Effector memory CD8-positive, alpha-beta T cell (primary cell): ENCODE measurements at regions not wholly inside any gene's neighbourhood (a gene's known extent, or its start where the extent isn't known, plus 50 kb on each side); places are given as distances from the start of the nearest gene placed in this dataset.

Experiments
- ATAC-seq: fragments of 150-1000 bp; cut with Tn5 transposase; replicated peaks from 2 replicates; pipeline ENCODE4 v1.10.0; 2021; ENCODE audit warnings: mild to moderate bottlenecking, moderate library complexity
- DNase-seq, 3 experiments: peaks; one replicate each; pipeline ENCODE4 v3.0.0; 2021
- H3K27ac Mint-ChIP-seq, 2 donors: one replicate each; pipeline ENCODE4 v1.8.0; 2022; ENCODE audit warnings: mild to moderate bottlenecking in 2 of 2, mixed read lengths in 2 of 2, moderate library complexity in 2 of 2
- H3K27me3 Mint-ChIP-seq, 2 donors: one replicate each; pipeline ENCODE4 v1.8.0; 2022; ENCODE audit warnings: mixed read lengths in 2 of 2
- H3K36me3 Mint-ChIP-seq: one replicate; pipeline ENCODE4 v1.8.0; 2022; ENCODE audit warnings: mild to moderate bottlenecking, moderate library complexity, mixed read lengths; ENCODE audit not compliant: insufficient read depth
- H3K4me1 Mint-ChIP-seq, 2 donors: one replicate each; pipeline ENCODE4 v1.8.0; 2022; ENCODE audit warnings: low read depth in 2 of 2, mixed read lengths in 2 of 2
- H3K4me3 Mint-ChIP-seq, 2 donors: one replicate each; pipeline ENCODE4 v1.8.0; 2022; ENCODE audit warnings: mild to moderate bottlenecking in 2 of 2, mixed read lengths in 2 of 2, moderate library complexity in 2 of 2
- H3K9me3 Mint-ChIP-seq, 2 donors: one replicate each; pipeline ENCODE4 v1.8.0; 2022; ENCODE audit warnings: mixed read lengths in 2 of 2

DNA sequence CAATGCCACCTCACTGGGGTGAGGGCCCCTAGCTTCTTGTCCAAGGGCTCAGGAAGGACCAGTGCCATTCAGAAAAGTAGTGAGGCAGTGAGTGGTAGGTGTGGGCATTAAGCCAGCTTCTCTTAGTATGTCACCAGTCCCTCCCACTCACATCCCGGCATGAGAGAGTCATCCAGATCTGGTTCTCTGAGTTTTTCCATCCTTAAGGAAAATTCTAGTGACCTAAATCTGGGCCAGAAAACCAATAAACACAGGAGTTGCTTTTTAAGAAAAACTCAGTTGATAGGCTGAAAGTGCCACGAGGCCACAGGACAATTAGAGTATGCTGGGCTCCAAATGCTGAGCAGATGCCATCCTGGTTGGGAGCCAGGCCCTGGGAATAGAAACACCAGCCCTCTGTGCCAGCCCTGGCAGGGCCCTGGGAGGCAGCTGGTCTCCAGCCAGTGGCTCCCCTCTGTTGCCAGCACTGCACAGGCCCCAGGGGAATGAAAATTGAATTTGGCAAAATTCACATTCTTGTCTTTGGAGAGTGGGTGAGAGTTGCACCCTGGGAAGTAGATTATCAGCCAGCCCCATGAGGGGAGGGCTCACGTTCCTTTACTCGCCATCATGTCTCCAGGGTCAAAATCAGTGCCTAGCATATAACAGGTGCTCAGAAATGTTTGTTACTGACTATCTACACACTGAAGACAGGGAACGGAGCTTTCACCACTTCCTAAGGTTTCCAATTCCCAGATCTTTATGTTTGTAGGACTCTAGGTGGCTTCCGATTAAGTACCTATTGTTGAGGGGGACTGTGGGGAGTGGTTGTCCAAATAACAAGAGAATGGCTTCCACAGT lies 52.8 kb downstream of the FAM43A start:
- peaks cover 33 to 37% of the 10 kb centered on the region in 2 donors for H3K27me3 Mint-ChIP-seq
- H3K36me3 Mint-ChIP-seq = no peaks in the 10 kb centered on the region
- ATAC-seq (no peak), DNase-seq (no peak)
- no peaks in the 10 kb centered on the region for H3K9me3 Mint-ChIP-seq
- no peak overlapping the region for H3K27ac Mint-ChIP-seq
- no peak overlapping the region for H3K4me3 Mint-ChIP-seq
- no peaks in the 10 kb centered on the region for H3K4me1 Mint-ChIP-seq

DNA sequence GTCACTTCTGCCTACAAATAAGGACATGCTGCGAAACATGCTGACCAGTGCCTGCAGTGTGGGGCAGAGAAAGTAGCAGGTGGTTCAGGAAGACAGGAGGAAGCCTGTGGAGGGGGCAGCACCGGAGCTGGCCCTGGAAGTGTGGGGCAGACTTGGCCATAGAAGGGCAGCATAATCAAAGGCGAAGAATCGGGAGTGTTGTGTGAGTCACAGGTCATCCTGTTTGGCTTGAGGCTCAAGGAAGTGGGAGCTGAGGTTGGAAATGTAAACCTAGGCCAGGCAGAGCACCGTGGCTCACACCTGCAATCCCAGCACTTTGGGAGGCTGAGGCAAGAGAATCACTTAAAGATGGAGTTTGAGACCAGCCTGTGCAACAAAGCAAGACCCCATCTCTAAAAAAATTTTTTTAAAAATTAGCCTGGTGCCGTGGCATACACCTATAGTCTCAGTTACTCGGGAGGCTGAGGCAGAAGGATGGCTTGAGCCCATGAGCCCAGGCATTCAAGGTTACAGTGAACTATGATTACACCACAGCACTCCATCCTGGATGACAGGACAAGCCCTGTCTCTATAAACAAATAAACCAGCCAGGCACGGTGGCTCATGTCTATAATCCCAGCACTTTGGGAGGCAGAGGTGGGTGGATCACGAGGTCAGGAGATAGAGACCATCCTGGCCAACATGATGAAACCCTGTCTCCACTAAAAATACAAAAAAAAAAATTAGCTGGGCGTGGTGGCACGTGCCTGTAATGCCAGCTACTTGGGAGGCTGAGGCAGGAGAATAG lies 54.0 kb downstream of the FAM43A start:
- Mint-ChIP-seq H3K27me3 (peaks cover 33 to 37% of the 10 kb centered on the region in 2 donors), H3K4me1 (no peaks in the 10 kb centered on the region), H3K9me3 (no peaks in the 10 kb centered on the region), H3K4me3 (no peak overlapping the region), H3K27ac (no peak overlapping the region), H3K36me3 (no peaks in the 10 kb centered on the region)
- ATAC-seq (no peak), DNase-seq (no peak)

DNA sequence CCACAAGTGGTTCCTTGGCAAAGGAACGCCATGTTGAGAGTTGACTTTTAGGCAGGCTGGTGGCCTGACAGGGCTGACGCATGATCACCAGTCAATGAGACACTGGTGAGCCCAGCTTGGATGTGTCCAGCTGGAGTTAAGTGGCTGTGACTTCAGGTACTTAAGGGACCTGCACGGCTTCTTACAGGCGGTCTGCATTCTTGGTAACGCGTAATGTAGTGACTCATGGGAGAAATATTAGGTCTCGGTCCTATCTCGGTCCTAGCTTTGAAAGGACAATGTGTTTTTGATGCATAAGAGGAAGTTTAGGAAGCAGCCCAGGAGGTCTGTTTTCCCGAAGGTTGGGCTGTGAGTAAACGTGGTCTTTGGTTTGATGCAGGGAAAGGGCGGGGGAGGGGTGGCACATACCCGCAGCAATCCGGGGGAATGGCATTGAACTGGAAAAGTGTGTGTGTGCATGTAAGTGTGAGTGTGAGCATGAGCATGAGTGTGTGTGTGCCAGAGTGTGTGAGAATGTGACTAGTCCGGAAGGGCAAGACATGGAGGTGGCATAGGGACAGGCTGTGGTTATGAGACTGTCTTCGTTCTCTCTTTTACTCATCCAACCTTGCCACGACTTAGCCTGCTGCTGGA lies 55.3 kb downstream of the FAM43A start:
- Mint-ChIP-seq H3K36me3 (no peaks in the 10 kb centered on the region), H3K9me3 (no peaks in the 10 kb centered on the region), H3K27ac (peak overlapping the region in 1 of 2 donors; percentile 26), H3K4me3 (no peak overlapping the region), H3K27me3 (peaks cover 33 to 37% of the 10 kb centered on the region in 2 donors), H3K4me1 (no peaks in the 10 kb centered on the region)
- no peak for DNase-seq
- no peak for ATAC-seq

DNA sequence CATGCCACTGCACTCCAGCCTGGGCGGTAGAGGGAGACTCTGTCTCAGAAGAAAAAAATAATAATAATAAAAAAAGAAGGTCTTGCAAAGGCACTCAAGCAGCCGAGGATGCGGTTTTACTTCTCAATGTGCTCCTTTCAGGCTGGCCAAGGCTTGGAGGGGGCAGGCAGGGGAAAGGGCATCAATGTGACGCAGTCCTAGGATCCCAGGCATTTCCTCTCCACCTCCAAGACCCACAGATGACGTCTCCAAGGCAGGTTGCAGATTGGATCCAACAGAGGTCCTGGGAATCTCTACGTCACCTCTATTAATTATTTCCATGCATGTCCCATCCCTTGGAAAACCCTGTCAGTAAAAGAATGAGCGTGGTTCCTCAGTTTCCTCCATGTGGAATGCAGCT lies 56.2 kb downstream of the FAM43A start:
- no peaks in the 10 kb centered on the region for H3K4me1 Mint-ChIP-seq
- ATAC-seq = no peak
- H3K27ac Mint-ChIP-seq = no peak overlapping the region
- no peak for DNase-seq
- peaks cover 33 to 41% of the 10 kb centered on the region in 2 donors for H3K27me3 Mint-ChIP-seq
- H3K36me3 Mint-ChIP-seq = no peaks in the 10 kb centered on the region
- H3K9me3 Mint-ChIP-seq = no peaks in the 10 kb centered on the region
- no peak overlapping the region for H3K4me3 Mint-ChIP-seq

DNA sequence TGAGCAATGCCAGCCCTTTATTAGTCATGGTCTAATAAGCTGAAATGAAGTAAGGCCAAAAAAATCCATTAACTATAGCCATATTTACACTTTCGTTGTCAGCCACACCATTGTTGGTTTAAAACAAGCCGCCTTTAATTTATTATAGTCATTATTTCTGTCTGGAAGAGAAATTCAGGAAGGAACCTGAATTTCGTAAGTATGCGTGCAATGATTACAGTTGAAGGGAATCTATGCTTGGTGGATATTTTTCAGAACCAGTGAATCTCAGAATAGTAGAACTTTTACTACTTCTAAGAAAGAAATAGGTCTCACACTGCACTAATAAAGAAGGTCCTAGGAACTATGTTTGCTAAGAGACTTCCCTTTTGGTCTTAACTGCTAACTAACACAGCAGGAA lies 59.1 kb downstream of the FAM43A start:
- Mint-ChIP-seq H3K36me3 (no peaks in the 10 kb centered on the region), H3K4me3 (no peak overlapping the region), H3K27me3 (peaks cover 31 to 42% of the 10 kb centered on the region in 2 donors), H3K27ac (no peak overlapping the region), H3K4me1 (no peaks in the 10 kb centered on the region), H3K9me3 (no peaks in the 10 kb centered on the region)
- DNase-seq (no peak), ATAC-seq (no peak)

DNA sequence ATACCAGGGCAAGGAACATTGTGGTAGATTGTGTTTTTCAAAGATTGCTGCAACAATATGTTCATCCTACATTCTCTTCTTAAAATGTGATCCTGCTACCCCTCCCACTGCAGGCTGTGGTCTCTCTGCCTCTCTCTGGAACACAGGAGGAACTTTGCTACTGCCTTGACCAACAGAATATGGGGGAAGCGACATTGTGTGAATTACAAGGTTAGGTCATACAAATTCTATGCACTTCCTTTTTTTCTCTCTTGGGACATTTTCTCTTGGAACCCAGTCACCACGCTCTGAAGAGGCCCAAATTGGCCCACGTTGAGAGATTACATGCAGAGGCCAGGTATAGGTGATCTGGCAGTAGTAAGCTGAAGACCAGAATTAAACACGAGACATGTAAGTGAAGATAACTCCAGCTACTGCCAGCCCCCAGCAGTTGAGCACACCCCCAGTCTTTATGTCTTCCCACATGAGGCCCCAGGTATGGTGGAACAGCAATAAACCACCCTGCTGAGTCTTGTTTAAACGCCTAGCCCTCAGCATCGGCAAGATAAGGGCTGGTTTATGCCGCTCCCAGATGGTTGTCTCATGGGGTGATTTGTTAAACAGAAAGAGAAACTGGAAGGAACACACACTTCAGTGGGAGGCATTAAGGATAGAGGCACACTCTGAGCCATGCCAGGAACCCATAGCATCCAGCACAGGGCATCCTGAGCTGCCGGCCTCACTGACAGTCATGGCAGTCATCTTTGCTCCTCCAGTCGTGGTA lies 59.9 kb downstream of the FAM43A start:
- peaks cover 32 to 41% of the 10 kb centered on the region in 2 donors for H3K27me3 Mint-ChIP-seq
- no peaks in the 10 kb centered on the region for H3K36me3 Mint-ChIP-seq
- H3K4me3 Mint-ChIP-seq = no peak overlapping the region
- no peaks in the 10 kb centered on the region for H3K9me3 Mint-ChIP-seq
- DNase-seq = no peak
- H3K27ac Mint-ChIP-seq = no peak overlapping the region
- no peaks in the 10 kb centered on the region for H3K4me1 Mint-ChIP-seq
- ATAC-seq = no peak

DNA sequence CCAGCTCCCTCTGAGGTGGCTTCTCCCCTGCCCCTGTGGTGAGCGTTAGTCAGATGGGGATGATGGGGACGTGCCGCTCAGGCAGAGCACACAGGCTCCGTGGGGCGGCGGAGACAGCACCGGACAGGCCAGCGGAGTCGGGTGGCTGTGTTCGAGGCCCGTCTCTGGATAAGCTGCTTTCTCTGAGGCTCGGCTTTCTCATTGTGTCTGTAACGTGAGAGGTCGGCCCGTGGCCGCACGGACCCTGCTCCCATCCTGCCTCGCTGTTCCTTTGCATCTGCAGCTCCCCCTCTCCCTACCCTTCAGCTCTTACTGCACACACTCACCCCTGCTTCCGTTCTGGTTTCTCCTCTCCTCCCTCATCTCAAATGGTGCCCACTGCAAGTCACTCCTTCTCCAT lies 62.5 kb downstream of the FAM43A start:
- Mint-ChIP-seq H3K4me3 (no peak overlapping the region), H3K27ac (no peak overlapping the region), H3K9me3 (no peaks in the 10 kb centered on the region), H3K36me3 (no peaks in the 10 kb centered on the region), H3K4me1 (no peaks in the 10 kb centered on the region), H3K27me3 (peaks cover 22 to 26% of the 10 kb centered on the region in 2 donors)
- DNase-seq (no peak), ATAC-seq (no peak)

DNA sequence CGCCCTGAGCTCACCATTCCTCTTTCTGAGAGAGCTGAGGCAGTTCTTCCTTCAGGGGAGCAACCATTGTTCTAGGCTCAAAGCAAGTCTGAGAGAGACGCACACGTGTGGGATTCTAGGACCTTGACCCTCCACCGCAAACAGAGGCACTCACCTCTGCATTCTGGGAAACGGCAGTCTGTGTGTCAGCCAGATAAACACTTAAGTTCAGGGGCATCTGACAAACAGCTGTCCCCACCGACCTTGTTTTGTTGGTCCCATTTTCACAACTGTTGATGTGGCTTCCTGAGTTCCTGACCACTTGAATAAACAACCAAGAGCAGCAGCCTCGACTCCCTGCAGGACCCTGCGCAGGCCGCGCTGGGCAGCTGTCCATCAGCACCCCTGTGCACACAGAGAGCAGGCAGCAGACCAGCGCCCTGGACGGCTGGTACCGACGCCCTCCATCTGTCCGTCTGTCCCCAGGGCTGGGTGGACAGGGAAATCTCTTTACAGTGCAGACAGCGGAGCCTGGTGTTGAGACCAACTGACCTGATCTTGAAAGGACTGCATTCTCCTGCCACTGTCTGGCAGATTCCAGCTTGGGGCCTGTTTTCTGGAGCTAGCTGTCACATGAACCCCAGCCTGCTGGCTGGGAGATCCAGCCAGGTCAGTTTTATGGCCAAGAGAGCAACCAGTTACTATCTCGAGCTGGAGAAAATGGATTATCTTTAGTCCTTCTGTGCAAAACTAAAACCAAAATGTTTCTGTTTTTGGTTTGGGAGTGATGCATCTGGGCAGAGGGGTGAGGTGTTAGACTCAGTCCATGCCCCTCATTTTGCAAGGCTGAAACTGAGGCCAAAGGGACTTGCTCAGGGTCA lies 64.2 kb downstream of the FAM43A start:
- H3K9me3 Mint-ChIP-seq = no peaks in the 10 kb centered on the region
- no peaks in the 10 kb centered on the region for H3K4me1 Mint-ChIP-seq
- ATAC-seq (no peak), DNase-seq (no peak)
- H3K27ac Mint-ChIP-seq = no peak overlapping the region
- H3K4me3 Mint-ChIP-seq = no peak overlapping the region
- no peaks in the 10 kb centered on the region for H3K36me3 Mint-ChIP-seq
- peaks cover 21 to 22% of the 10 kb centered on the region in 2 donors for H3K27me3 Mint-ChIP-seq

DNA sequence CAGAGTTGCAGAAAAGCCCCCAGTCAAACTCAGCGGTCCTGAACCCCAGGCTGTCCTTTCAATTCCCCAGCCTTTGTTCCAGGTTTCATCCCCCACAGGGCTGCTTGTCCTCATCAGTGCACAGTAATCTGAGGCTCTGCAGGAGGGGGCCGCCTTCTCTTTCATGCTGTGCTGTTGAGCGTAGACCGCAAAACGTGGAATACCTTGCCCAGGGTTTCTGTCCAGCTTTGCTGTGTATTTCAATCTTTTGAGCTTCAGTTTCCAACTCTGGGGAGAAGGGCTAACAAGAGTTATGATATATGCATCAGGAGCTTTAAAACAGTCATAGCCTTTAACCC lies 64.8 kb downstream of the FAM43A start:
- no peak overlapping the region for H3K27ac Mint-ChIP-seq
- H3K36me3 Mint-ChIP-seq = no peaks in the 10 kb centered on the region
- H3K4me3 Mint-ChIP-seq = no peak overlapping the region
- H3K27me3 Mint-ChIP-seq = peaks cover 21 to 22% of the 10 kb centered on the region in 2 donors
- DNase-seq = no peak
- ATAC-seq = no peak
- H3K4me1 Mint-ChIP-seq = no peaks in the 10 kb centered on the region
- H3K9me3 Mint-ChIP-seq = no peaks in the 10 kb centered on the region

DNA sequence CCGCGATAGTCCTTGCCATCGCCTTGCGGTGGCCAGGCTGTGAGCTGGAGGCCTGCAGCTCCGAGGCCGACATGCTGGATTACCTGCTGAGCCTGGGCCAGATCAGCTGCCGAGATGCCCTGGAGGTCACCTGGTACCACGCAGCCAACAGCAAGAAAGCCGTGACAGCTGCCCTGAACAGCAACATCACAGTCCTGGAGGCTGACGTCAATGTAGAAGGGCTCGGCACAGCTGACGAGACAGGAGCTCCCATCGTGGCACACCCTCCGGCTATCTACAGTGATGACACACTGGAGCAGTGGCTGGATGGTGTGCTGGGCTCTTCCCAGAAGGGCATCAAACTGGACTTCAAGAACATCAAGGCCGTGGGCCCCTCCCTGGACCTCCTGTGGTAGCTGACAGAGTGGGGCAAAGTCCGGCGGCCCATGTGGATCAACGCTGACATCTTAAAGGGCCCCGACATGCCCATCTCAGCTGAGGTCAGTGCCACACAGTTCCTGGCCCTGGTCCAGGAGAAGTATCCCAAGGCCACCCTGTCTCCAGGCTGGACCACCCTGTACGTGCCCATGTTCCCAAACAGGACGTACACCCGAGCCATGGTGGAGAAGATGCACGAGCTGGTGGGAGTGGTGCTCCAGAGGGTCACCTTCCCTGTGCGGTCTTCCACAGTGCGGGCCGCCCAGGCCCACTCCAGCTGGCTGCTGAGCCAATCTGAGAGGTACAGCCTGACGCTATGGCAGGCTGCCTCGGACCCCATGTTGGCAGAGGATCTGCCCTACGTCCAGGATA lies 70.2 kb downstream of the FAM43A start:
- no peak overlapping the region for H3K27ac Mint-ChIP-seq
- no peak overlapping the region for H3K4me3 Mint-ChIP-seq
- no peak for DNase-seq
- no peaks in the 10 kb centered on the region for H3K4me1 Mint-ChIP-seq
- H3K36me3 Mint-ChIP-seq = no peaks in the 10 kb centered on the region
- peaks cover 19 to 35% of the 10 kb centered on the region in 2 donors for H3K27me3 Mint-ChIP-seq
- no peaks in the 10 kb centered on the region for H3K9me3 Mint-ChIP-seq
- no peak for ATAC-seq

DNA sequence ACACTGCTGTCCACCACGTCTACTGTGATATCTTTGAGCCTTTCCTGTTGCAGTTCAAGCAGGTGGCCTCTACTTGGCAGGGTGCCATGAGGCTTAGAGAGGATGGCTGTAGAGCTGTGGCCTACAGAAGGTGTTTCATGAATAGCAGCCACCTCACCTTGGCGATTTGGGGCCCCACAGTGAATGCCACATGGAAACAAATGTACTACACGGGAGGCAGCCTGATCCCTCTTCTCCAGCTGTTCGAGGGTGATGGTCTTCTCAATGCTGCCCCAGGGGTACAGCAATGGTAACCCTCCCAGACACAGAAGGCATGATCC lies 70.7 kb downstream of the FAM43A start:
- Mint-ChIP-seq H3K36me3 (no peaks in the 10 kb centered on the region), H3K27me3 (peaks cover 25 to 40% of the 10 kb centered on the region in 2 donors), H3K27ac (no peak overlapping the region), H3K4me3 (no peak overlapping the region), H3K4me1 (no peaks in the 10 kb centered on the region), H3K9me3 (no peaks in the 10 kb centered on the region)
- no peak for DNase-seq
- ATAC-seq = no peak

DNA sequence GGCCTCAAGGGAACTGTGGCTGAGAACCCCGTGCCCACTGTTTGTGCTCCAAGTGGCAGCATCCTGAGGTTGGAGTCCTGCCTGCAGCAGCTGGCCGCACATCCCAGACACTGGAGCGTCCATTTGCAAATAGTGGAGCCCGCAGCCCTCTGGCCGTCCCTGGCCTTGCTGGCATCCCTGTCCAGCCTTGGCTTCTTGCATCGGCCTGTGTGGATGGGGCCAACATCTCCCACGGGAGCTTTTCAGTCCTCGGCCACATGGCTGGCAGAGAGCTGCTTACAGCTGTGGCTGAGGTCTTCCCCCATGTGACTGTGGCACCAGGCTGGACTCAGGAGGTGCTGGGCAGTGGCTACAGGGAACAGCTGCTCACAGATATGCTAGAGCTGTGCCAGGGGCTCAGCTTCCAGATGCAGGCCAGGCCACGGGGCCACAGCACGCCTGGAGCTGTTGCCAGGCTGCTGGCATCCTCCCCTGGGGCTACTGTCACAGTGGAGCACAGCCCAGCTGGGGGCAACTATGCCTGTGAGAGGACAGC lies 71.2 kb downstream of the FAM43A start:
- Mint-ChIP-seq H3K4me1 (no peaks in the 10 kb centered on the region), H3K36me3 (no peaks in the 10 kb centered on the region), H3K9me3 (no peaks in the 10 kb centered on the region), H3K27me3 (peaks cover 29 to 45% of the 10 kb centered on the region in 2 donors), H3K4me3 (no peak overlapping the region), H3K27ac (no peak overlapping the region)
- DNase-seq = no peak
- no peak for ATAC-seq
